Effector memory CD8-positive, alpha-beta T cell (primary cell): ENCODE measurements at regions not wholly inside any gene's neighbourhood (a gene's known extent, or its start where the extent isn't known, plus 50 kb on each side); places are given as distances from the start of the nearest gene placed in this dataset.
"Not testable (repeated sequence)": the region's sequence is repeated elsewhere in the genome, so short reads cannot be mapped to it uniquely, and the experiment has no call there.

Experiments
- ATAC-seq: fragments of 150-1000 bp; cut with Tn5 transposase; replicated peaks from 2 replicates; pipeline ENCODE4 v1.10.0; 2021; ENCODE audit warnings: mild to moderate bottlenecking, moderate library complexity
- DNase-seq, 3 experiments: peaks; one replicate each; pipeline ENCODE4 v3.0.0; 2021
- H3K27ac Mint-ChIP-seq, 2 donors: one replicate each; pipeline ENCODE4 v1.8.0; 2022; ENCODE audit warnings: mild to moderate bottlenecking in 2 of 2, mixed read lengths in 2 of 2, moderate library complexity in 2 of 2
- H3K27me3 Mint-ChIP-seq, 2 donors: one replicate each; pipeline ENCODE4 v1.8.0; 2022; ENCODE audit warnings: mixed read lengths in 2 of 2
- H3K36me3 Mint-ChIP-seq: one replicate; pipeline ENCODE4 v1.8.0; 2022; ENCODE audit warnings: mild to moderate bottlenecking, moderate library complexity, mixed read lengths; ENCODE audit not compliant: insufficient read depth
- H3K4me1 Mint-ChIP-seq, 2 donors: one replicate each; pipeline ENCODE4 v1.8.0; 2022; ENCODE audit warnings: low read depth in 2 of 2, mixed read lengths in 2 of 2
- H3K4me3 Mint-ChIP-seq, 2 donors: one replicate each; pipeline ENCODE4 v1.8.0; 2022; ENCODE audit warnings: mild to moderate bottlenecking in 2 of 2, mixed read lengths in 2 of 2, moderate library complexity in 2 of 2
- H3K9me3 Mint-ChIP-seq, 2 donors: one replicate each; pipeline ENCODE4 v1.8.0; 2022; ENCODE audit warnings: mixed read lengths in 2 of 2

DNA sequence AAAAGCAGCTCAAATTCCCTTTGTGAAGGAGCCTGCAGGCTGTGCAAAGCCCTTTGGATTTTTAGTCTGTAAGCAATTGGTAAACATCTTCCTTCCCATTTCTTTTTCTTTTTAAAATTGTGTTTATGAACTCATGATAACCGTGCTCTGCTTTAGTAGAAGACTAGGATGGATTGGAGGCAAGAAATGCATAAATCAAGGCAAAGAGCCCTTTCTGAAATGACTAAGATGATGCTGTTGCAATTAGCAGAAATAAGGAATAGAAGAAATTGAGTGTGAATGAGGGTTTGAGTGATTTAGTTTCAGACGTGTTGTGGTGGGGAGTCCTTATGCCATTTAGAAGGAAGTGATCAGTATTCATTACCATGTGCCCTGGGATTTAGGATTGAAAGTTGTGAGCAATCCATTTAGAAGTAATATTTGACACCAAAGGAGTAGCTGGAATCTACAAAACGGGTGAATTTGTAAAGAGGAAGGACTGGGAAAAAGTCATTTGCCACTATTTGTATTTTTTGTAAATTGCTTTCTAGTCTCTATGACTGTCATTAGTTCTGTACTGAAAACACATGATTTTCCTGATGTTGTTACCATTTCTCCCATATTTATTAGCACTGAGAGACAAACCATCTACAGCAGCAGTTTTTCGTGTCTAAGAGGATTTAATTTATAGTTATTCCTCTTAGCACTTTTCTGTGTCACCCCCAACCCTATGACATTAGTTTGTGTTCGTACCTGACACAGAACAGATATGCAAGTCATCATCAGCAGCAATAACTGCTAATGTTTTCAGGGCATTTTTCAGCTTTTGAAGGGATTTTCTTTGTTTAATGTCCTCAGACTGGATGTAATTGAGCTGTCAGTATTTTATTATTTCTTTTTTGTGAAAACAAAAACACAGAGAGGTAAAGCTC lies 265.0 kb downstream of the UTRN start:
- no peaks in the 10 kb centered on the region for H3K9me3 Mint-ChIP-seq
- peaks cover 86% of the 10 kb centered on the region for H3K36me3 Mint-ChIP-seq
- H3K27ac Mint-ChIP-seq = peak overlapping the region; percentile 3 to 4
- peaks cover 2 to 5% of the 10 kb centered on the region in 2 donors for H3K4me1 Mint-ChIP-seq
- DNase-seq (no peak), ATAC-seq (no peak)
- H3K4me3 Mint-ChIP-seq = no peak overlapping the region
- no peaks in the 10 kb centered on the region for H3K27me3 Mint-ChIP-seq

DNA sequence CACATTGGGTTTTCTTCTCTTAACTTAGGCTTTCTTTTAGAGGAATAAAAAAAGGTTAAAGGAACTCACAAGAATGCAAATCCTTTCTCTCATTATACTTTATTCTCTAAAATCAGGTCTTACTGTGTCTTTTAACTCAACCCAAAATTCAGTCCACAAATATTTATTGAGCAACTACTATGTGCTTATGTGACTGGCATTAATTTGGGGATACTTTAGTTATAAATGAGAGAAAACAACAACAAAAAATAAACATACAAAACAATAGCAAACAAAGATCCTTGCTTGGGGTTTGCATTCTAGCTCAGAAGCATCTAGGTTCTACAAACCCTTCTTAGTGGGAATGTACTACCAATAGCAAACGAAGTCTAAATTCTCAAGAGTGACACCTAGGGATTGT lies 266.2 kb downstream of the UTRN start:
- Mint-ChIP-seq H3K4me3 (no peak overlapping the region), H3K4me1 (peaks cover under 1 to 2% of the 10 kb centered on the region in 2 donors), H3K27ac (peak overlapping the region in 1 of 2 donors; percentile 7), H3K27me3 (no peaks in the 10 kb centered on the region), H3K36me3 (peaks cover 90% of the 10 kb centered on the region), H3K9me3 (no peaks in the 10 kb centered on the region)
- ATAC-seq (no peak), DNase-seq (no peak)

DNA sequence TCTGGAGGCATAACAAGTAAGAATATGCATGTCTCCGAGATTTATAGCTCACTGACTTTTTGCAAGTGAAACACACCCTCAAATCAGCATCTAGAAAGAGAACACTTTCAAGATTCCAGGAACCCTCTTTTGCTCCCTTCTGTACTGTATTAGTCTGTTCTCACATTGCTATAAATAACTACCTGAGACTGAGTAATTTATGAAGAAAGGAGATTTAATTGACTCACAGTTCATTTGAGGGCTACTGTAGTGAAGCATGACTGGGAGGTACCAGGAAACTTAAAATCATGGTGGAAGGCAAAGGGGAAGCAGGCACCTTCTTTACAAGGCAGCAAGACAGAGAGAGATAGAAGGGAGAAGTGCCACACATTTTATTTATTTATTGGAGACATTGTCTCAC lies 269.9 kb downstream of the UTRN start:
- DNase-seq = no peak
- no peak for ATAC-seq
- Mint-ChIP-seq H3K36me3 (peaks cover 78% of the 10 kb centered on the region), H3K27ac (no peak overlapping the region), H3K9me3 (no peaks in the 10 kb centered on the region), H3K4me3 (no peak overlapping the region), H3K27me3 (no peaks in the 10 kb centered on the region), H3K4me1 (peaks cover 7 to 17% of the 10 kb centered on the region in 2 donors)

DNA sequence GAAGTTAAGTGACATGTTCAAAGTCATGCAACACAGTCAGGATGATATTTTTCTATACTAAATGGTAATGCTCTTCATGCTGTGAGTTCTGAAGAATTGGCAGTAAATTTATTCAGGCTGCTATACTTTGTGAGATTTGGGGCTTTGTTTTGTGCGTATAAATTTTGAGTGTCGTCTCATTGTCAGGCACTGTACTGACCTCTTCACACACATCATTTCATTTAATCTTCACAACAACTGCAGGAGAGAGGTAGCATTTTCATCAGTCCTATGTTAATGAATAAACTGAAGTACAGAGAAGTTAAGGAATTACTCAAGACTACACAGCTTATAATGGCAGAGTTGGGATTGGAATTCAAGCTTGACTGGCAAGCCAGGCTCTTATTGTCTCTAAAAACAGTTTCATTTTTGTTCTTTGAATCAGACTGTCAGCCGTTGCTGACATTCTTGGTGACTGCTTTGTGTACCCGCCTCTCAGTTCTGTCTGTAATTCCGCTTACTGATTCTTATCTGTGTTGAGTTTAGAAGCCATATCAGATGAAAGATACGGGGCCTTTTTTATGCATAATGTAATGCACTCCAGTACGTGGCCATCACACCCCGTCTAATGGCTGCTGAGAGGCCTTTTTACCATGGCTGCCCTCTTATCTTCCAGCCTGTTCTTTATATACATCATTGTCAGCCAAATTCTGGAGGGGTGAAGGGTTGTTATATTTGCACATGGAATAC lies 274.9 kb downstream of the UTRN start:
- H3K36me3 Mint-ChIP-seq = peaks cover 32% of the 10 kb centered on the region
- H3K4me1 Mint-ChIP-seq = peaks cover 12 to 17% of the 10 kb centered on the region in 2 donors
- peak; percentile 93 for ATAC-seq
- no peaks in the 10 kb centered on the region for H3K9me3 Mint-ChIP-seq
- H3K4me3 Mint-ChIP-seq = peak overlapping the region; percentile 16 to 70
- H3K27me3 Mint-ChIP-seq = no peaks in the 10 kb centered on the region
- DNase-seq = peak in 1 of 3 experiments; percentile 6
- H3K27ac Mint-ChIP-seq = peak overlapping the region; percentile 81 to 92

DNA sequence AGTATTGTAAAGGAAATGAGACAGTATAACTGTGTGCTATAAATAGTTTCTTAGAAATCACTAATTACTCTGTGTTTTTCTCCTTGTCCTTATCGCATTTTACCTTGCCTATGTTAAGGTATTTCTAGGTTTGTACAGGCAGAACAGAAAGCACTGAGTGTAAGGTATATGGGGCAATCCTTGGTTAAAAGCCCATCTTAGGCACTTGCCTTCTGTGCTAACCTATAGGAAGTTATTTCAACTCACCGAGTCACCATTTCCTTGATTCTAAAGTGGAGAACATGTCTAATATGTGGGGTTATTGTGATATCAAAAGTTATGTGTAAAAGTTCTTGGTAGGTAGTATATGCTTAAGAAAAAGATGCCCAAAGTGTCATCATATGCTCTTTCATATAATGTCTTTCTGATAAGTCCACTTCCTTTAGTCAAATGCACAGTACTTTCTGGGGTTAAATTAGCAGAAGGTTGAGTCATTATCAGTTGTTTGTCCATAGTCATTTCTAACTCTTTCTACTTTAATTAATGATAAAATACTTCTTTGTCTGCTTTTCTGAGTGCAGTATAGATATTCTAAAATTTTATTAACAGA lies 276.4 kb downstream of the UTRN start:
- H3K27ac Mint-ChIP-seq = no peak overlapping the region
- DNase-seq (no peak), ATAC-seq (no peak)
- H3K36me3 Mint-ChIP-seq = peaks cover 17% of the 10 kb centered on the region
- no peak overlapping the region for H3K4me3 Mint-ChIP-seq
- H3K4me1 Mint-ChIP-seq = peaks cover 12 to 14% of the 10 kb centered on the region in 2 donors
- no peaks in the 10 kb centered on the region for H3K27me3 Mint-ChIP-seq
- H3K9me3 Mint-ChIP-seq = no peaks in the 10 kb centered on the region

DNA sequence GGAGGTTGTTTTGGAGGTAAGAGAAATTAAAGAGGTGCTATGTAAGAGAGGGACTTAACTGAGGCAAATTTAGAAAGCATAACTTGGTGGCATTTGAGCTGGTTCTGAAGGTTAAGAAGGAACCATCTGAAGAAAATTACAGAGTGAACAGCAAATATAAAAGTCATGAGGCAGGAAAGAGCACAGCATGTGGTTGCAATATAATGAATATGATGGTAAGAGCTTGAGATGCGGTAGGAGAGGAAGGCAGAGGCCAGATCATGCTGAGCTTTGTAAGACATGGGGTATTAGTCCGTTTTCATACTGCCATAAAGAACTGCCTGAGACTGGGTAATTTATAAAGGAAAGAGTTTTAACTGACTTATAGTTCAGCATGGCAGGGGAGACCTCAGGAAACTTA lies 279.1 kb downstream of the UTRN start:
- no peaks in the 10 kb centered on the region for H3K9me3 Mint-ChIP-seq
- peaks cover 4% of the 10 kb centered on the region for H3K36me3 Mint-ChIP-seq
- H3K27ac Mint-ChIP-seq = no peak overlapping the region

DNA sequence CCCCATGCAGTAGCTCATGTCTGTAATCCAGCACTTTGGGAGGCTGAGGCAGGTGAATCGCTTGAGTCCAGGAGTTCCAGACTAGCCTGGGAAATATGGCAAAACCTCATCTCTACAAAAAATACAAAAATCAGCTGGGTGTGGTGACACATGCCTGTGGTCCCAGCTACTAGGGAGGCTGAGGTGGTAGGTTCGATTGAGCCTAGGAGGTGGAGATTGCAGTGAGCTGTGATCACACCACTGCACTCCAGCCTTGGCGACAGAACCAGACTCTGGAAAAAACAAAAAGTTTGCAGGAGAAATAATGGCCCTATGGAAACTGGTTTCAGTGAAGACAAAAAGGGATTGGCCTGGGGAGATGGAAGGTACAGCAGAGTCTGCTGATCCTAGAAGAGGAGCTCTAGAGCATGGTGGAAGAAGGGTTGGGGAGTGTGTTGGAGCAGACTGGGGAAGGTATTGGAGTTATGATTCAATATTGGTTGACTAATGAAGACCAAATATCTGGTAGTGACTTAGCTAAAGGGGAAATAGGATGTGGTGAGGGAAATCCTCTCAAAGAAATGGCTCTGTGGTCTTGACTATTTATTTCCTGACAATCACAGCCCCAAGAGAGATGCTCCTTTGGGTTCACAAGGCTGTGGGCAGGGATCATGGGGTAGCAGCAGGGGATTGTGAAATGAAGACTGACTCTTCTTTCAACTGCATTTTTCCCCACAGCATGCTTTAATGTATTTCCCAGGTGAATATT lies 281.9 kb downstream of the UTRN start:
- ATAC-seq (peak; percentile 82), DNase-seq (no peak)
- peaks cover 16% of the 10 kb centered on the region for H3K36me3 Mint-ChIP-seq
- H3K27ac Mint-ChIP-seq = no peak overlapping the region
- no peak overlapping the region for H3K4me3 Mint-ChIP-seq
- peaks cover 2 to 3% of the 10 kb centered on the region in 2 donors for H3K4me1 Mint-ChIP-seq
- no peaks in the 10 kb centered on the region for H3K9me3 Mint-ChIP-seq
- H3K27me3 Mint-ChIP-seq = no peaks in the 10 kb centered on the region

More for the DNA sequence above, 279.1 kb downstream of the UTRN start:
- Mint-ChIP-seq H3K4me3 (no peak overlapping the region), H3K27me3 (no peaks in the 10 kb centered on the region), H3K4me1 (peaks cover 9 to 10% of the 10 kb centered on the region in 2 donors)
- ATAC-seq (no peak), DNase-seq (no peak)

DNA sequence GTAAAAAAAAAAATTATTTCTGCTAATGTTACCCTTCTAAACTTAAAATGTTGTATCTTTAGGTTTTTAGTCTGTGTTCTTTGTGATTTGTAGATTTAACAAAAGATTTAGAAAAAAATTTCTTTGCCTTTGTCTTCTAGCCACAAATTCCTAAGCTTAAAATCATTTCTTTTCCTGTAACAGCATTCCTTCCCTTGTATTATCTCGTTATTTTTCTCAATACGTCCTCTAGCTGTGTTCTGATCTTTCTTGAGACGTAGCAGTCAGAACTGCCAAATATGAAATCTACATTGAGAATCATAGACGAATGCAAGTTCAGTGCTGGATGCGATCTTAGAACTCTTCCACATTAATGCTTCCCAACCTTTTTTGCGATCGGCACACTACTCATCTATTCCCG lies 283.1 kb downstream of the UTRN start:
- H3K4me3 Mint-ChIP-seq = no peak overlapping the region
- no peaks in the 10 kb centered on the region for H3K27me3 Mint-ChIP-seq
- no peaks in the 10 kb centered on the region for H3K9me3 Mint-ChIP-seq
- no peak for DNase-seq
- peaks cover 16% of the 10 kb centered on the region for H3K36me3 Mint-ChIP-seq
- H3K27ac Mint-ChIP-seq = no peak overlapping the region
- H3K4me1 Mint-ChIP-seq = peaks cover 2 to 3% of the 10 kb centered on the region in 2 donors
- no peak for ATAC-seq

- not testable (repeated sequence) for ATAC-seq, H3K4me3 Mint-ChIP-seq, H3K27me3 Mint-ChIP-seq, H3K9me3 Mint-ChIP-seq, DNase-seq
- Mint-ChIP-seq H3K4me1 (peaks cover 17 to 34% of the 10 kb centered on the region in 2 donors), H3K27ac (peak overlapping the region in 1 of 2 donors; percentile 65), H3K36me3 (peaks cover 23% of the 10 kb centered on the region)
These were observed 287.4 kb downstream of the UTRN start for GRCh38 chr6:144572541-144572940.

DNA sequence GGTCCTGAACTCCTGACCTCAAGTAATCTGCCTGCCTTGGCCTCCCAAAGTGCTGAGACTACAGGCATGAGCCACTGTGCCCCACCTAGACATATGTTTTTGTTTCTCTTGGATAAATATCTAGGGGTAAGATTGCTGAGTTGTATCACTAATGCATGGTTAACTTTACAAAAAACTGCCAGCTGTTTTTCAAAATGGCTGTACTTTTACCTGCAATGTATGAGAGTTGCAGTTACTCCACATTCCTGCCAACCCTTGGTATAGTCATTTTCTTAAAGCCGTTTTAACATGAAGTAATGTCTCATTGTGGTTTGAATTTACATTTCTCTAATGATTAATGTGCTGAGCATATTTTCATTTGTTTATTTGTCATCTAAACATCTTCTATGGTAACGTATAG lies 289.7 kb downstream of the UTRN start:
- peaks cover 17 to 31% of the 10 kb centered on the region in 2 donors for H3K4me1 Mint-ChIP-seq
- peak overlapping the region; percentile 53 to 76 for H3K27ac Mint-ChIP-seq
- H3K36me3 Mint-ChIP-seq = peaks cover 37% of the 10 kb centered on the region
- peak overlapping the region in 1 of 2 donors; percentile 20 for H3K4me3 Mint-ChIP-seq
- H3K27me3 Mint-ChIP-seq = no peaks in the 10 kb centered on the region
- DNase-seq (no peak), ATAC-seq (no peak)
- H3K9me3 Mint-ChIP-seq = no peaks in the 10 kb centered on the region

- Mint-ChIP-seq H3K36me3 (peaks cover 38% of the 10 kb centered on the region), H3K4me3 (peak overlapping the region in 1 of 2 donors; percentile 20), H3K27ac (peak overlapping the region in 1 of 2 donors; percentile 76), H3K27me3 (no peaks in the 10 kb centered on the region), H3K9me3 (no peaks in the 10 kb centered on the region), H3K4me1 (peaks cover 15 to 36% of the 10 kb centered on the region in 2 donors)
- DNase-seq (no peak), ATAC-seq (peak; percentile 58)
These were observed 290.2 kb downstream of the UTRN start for GRCh38 chr6:144575327-144575726.

DNA sequence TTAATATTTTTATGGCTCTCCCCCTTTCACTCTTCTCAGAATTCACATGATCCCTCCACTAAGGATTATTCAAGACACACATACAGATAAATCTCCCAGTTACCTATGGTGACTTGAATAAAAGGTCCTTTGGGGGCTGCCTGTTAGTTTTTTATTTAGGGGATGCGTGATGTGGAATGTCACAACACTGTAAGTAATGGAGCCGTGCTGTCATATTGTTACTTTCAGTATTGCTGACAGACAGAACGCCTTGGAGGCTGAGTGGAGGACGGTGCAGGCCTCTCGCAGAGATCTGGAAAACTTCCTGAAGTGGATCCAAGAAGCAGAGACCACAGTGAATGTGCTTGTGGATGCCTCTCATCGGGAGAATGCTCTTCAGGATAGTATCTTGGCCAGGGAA lies 291.7 kb downstream of the UTRN start:
- DNase-seq = no peak
- Mint-ChIP-seq H3K36me3 (peaks cover 35% of the 10 kb centered on the region), H3K4me1 (peaks cover 19 to 49% of the 10 kb centered on the region in 2 donors), H3K4me3 (no peak overlapping the region), H3K27ac (peak overlapping the region in 1 of 2 donors; percentile 63), H3K27me3 (no peaks in the 10 kb centered on the region), H3K9me3 (no peaks in the 10 kb centered on the region)
- no peak for ATAC-seq
